ENCODE measurements at regions not wholly inside any gene's neighbourhood (a gene's known extent, or its start where the extent isn't known, plus 50 kb on each side); places are given as distances from the start of the nearest gene placed in this dataset.

DNA sequence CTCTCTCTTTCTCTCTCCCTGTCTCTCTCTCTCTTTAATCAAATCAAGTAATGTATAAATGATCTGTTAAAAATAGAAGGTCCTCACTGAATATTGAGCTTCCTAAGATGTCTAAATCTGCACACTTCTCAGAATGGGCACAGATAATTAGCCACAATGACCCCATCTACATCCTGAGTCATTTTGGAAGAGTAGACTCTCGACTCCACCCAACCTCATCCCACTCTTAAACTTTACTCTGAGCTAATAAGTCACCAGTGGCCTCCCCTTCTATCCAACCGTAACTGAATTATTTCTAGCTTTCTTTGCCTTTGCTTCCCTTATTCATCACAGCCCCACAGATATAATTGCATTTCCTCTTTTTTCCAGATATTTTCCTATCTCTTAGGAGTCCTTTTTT lies 326.5 kb upstream of the ZNF717 start:
- TF ChIP-seq CTCF (IDR thresholded peaks at IDR 0.05) (no peak), ZFX (IDR thresholded peaks at IDR 0.05; ENCODE audit: borderline replicate concordance) (no peak)
